OCI-LY1 (cell line): ENCODE measurements at regions not wholly inside any gene's neighbourhood (a gene's known extent, or its start where the extent isn't known, plus 50 kb on each side); places are given as distances from the start of the nearest gene placed in this dataset.

Source experiments
- H2AFZ ChIP-seq: fragments of 200-600 bp; sonication (generic), shearing (Covaris generic); 2 replicates; pipeline ENCODE4 v1.6.0; 2014; ENCODE audit warnings: antibody characterized with exemption, mild to moderate bottlenecking, low read length
- H3F3A ChIP-seq: fragments of 200-600 bp; sonication (generic), shearing (Covaris generic); 2 replicates; pipeline ENCODE4 v1.6.0; 2014; ENCODE audit warnings: mild to moderate bottlenecking, antibody characterized with exemption, low read length, moderate library complexity; ENCODE audit not compliant: insufficient read depth
- H3K27ac ChIP-seq: fragments of 200-600 bp; sonication (generic); 2 replicates; pipeline ENCODE4 v1.5.1; 2014; ENCODE audit warnings: low read length, mixed run types, mild to moderate bottlenecking, low read depth; ENCODE audit not compliant: poor library complexity, severe bottlenecking
- H3K27me3 ChIP-seq: fragments of 200-600 bp; sonication (generic); 2 replicates; pipeline ENCODE4 v1.6.0; 2014; ENCODE audit warnings: antibody characterized with exemption, mild to moderate bottlenecking, low read length, moderate library complexity; ENCODE audit not compliant: insufficient read depth
- H3K36me3 ChIP-seq: fragments of 200-600 bp; sonication (generic); 2 replicates; pipeline ENCODE4 v1.6.1; 2014; ENCODE audit warnings: mild to moderate bottlenecking, antibody characterized with exemption, low read length, moderate library complexity, mixed read lengths; ENCODE audit not compliant: insufficient read depth
- H3K4me1 ChIP-seq: fragments of 200-600 bp; sonication (generic); 2 replicates; pipeline ENCODE4 v1.5.1; 2014; ENCODE audit warnings: mild to moderate bottlenecking, low read length, moderate library complexity; ENCODE audit not compliant: insufficient read depth, severe bottlenecking
- H3K4me2 ChIP-seq: fragments of 200-600 bp; sonication (generic), shearing (Covaris generic); 2 replicates; pipeline ENCODE4 v1.6.1; 2014; ENCODE audit warnings: low read length
- H3K4me3 ChIP-seq: fragments of 200-600 bp; sonication (generic); 2 replicates; pipeline ENCODE4 v1.5.1; 2014; ENCODE audit warnings: low read length, low read depth, mild to moderate bottlenecking, mixed read lengths; ENCODE audit not compliant: poor library complexity, severe bottlenecking
- H3K79me2 ChIP-seq: fragments of 200-600 bp; shearing (Covaris generic); 2 replicates; pipeline ENCODE4 v1.6.1; 2016; ENCODE audit warnings: mixed run types, low read length, mixed read lengths; ENCODE audit not compliant: insufficient read depth
- H3K9ac ChIP-seq: fragments of 200-600 bp; sonication (generic), shearing (Covaris generic); 2 replicates; pipeline ENCODE4 v1.6.1; 2014; ENCODE audit warnings: mild to moderate bottlenecking, low read length, mixed read lengths
- H3K9me2 ChIP-seq: fragments of 200-600 bp; sonication (generic), shearing (Covaris generic); 2 replicates; pipeline ENCODE4 v1.6.1; 2014; ENCODE audit warnings: low read depth, mild to moderate bottlenecking, low read length, mixed read lengths
- H3K9me3 ChIP-seq: fragments of 200-600 bp; shearing (Covaris generic); 2 replicates; pipeline ENCODE4 v1.6.1; 2014; ENCODE audit warnings: low read length, mixed read lengths
- H4K20me1 ChIP-seq: fragments of 200-600 bp; sonication (generic), shearing (Covaris generic); 2 replicates; pipeline ENCODE4 v1.6.0; 2016; ENCODE audit warnings: mild to moderate bottlenecking, low read length; ENCODE audit not compliant: insufficient read depth
- EZH2 ChIP-seq: fragments of 200-600 bp; sonication (generic), shearing (Covaris generic); IDR thresholded peaks from 2 replicates; pipeline ENCODE4 v1.8.0; 2017; ENCODE audit warnings: borderline replicate concordance, mixed run types, mild to moderate bottlenecking, antibody characterized with exemption, low read length, moderate library complexity, mixed read lengths
- TF ChIP-seq, protein P1 (sequence below): fragments of 200-600 bp; sonication (generic), shearing (Covaris generic); IDR thresholded peaks from 2 replicates; pipeline ENCODE4 v1.5.1; 2017; ENCODE audit warnings: mild to moderate bottlenecking, antibody characterized with exemption, low read length, moderate library complexity, mixed read lengths

DNA sequence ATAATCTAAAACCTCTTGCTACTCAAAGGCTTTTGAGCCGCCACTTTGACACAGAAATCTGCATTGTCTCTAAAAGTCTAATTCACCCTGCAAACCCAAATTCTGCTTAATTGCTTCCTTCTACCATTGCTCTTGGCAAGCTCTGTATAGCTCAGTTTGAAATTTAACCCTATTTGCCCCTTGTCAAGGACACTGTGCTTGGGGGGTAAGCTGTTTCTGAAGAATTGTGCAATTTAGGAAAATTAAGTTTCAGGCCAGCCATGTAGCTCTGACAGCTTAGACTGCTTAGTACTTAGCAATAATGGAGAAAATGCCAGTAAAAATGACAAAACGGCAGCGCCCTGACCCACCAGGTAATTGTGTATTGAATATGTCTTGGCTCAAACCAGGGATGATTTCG, 282.2 kb downstream of the OLFM4 start:
- Histone ChIP-seq H3K9me3 (no peaks in the 10 kb centered on the region), H3K4me3 (no peak overlapping the region), H3K4me2 (no peak overlapping the region), H3K9me2 (no peaks in the 10 kb centered on the region), H3K36me3 (no peaks in the 10 kb centered on the region), H2AFZ (no peak overlapping the region), H3K27me3 (no peaks in the 10 kb centered on the region), H4K20me1 (no peaks in the 10 kb centered on the region), H3K27ac (no peak overlapping the region), H3K4me1 (no peaks in the 10 kb centered on the region), H3K79me2 (no peaks in the 10 kb centered on the region), H3F3A (no peaks in the 10 kb centered on the region), H3K9ac (no peak overlapping the region)
- TF ChIP-seq, protein P1, sequence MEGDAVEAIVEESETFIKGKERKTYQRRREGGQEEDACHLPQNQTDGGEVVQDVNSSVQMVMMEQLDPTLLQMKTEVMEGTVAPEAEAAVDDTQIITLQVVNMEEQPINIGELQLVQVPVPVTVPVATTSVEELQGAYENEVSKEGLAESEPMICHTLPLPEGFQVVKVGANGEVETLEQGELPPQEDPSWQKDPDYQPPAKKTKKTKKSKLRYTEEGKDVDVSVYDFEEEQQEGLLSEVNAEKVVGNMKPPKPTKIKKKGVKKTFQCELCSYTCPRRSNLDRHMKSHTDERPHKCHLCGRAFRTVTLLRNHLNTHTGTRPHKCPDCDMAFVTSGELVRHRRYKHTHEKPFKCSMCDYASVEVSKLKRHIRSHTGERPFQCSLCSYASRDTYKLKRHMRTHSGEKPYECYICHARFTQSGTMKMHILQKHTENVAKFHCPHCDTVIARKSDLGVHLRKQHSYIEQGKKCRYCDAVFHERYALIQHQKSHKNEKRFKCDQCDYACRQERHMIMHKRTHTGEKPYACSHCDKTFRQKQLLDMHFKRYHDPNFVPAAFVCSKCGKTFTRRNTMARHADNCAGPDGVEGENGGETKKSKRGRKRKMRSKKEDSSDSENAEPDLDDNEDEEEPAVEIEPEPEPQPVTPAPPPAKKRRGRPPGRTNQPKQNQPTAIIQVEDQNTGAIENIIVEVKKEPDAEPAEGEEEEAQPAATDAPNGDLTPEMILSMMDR: no peak
- no peak for TF ChIP-seq EZH2

DNA sequence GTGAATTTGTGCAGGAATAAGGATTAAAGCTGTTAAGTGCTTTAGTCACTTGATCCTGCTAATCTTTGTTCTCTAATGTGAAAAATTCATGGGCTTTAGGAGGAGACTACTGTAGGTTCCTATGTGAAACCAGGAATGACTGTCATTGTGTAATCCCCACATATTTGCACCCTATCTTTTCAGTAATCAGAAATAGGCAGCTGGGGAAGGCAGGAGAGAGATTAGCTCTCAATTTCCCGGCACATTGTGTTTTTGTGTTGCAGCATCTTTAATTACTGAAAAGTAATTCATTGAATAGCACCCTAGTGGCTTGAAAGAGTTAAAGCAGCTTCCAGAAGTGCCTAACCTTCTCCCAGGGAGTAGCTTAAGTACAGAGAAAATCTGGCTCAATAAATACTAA, 282.9 kb downstream of the OLFM4 start:
- Histone ChIP-seq H3K27ac (no peak overlapping the region), H3K27me3 (no peaks in the 10 kb centered on the region), H3K4me1 (no peaks in the 10 kb centered on the region), H3K9me3 (no peaks in the 10 kb centered on the region), H3F3A (no peaks in the 10 kb centered on the region), H3K4me3 (no peak overlapping the region), H4K20me1 (no peaks in the 10 kb centered on the region), H3K9ac (no peak overlapping the region), H3K79me2 (no peaks in the 10 kb centered on the region), H3K9me2 (no peaks in the 10 kb centered on the region), H2AFZ (no peak overlapping the region), H3K36me3 (no peaks in the 10 kb centered on the region), H3K4me2 (no peak overlapping the region)
- TF ChIP-seq EZH2: no peak
- TF ChIP-seq, protein P1: no peak

DNA sequence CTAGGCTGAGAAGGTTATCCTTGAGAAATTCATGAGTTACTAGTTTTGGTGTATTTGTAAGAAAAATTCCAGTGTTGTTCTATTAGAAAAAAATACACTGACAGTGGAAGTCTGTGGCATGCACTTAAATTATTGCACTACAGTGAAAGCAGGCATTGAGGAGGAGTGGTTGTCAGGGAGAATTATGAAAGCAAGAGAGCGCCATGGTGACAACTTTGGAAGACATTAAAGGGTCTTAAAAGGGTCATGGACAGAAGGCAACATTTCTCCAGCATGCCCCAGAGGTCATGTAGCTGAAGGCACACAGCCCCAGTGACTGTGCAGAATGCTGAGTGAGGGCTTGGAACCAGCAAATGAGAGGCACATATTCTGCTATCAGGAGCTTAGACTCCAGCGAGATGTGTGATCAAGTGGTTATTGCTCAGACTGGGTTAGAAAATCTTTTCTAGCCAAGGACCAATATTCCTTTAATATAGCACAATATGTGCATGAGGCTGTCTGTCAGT, 292.7 kb downstream of the OLFM4 start:
- Histone ChIP-seq H3K4me3 (no peak overlapping the region), H3K4me2 (no peak overlapping the region), H3K79me2 (no peaks in the 10 kb centered on the region), H3K27ac (no peak overlapping the region), H3K9me2 (no peaks in the 10 kb centered on the region), H4K20me1 (no peaks in the 10 kb centered on the region), H3K9ac (no peak overlapping the region), H3K4me1 (no peaks in the 10 kb centered on the region), H3K27me3 (no peaks in the 10 kb centered on the region), H3F3A (no peaks in the 10 kb centered on the region), H3K36me3 (no peaks in the 10 kb centered on the region), H2AFZ (no peak overlapping the region), H3K9me3 (no peaks in the 10 kb centered on the region)
- TF ChIP-seq EZH2: no peak
- TF ChIP-seq, protein P1: no peak
